ENCODE measurements at regions not wholly inside any gene's neighbourhood (a gene's known extent, or its start where the extent isn't known, plus 50 kb on each side); places are given as distances from the start of the nearest gene placed in this dataset.

- DNase-seq: no peak
Observed at GRCh38 chr5:21694567-21694966, 1158.6 kb downstream of the CDH12 start.

GRCh38 chr5:21693591-21693990, 1159.6 kb downstream of the CDH12 start:
- DNase-seq: no peak

- no peak for DNase-seq
Observed at GRCh38 chr5:21689587-21689986, 1163.6 kb downstream of the CDH12 start.

DNA sequence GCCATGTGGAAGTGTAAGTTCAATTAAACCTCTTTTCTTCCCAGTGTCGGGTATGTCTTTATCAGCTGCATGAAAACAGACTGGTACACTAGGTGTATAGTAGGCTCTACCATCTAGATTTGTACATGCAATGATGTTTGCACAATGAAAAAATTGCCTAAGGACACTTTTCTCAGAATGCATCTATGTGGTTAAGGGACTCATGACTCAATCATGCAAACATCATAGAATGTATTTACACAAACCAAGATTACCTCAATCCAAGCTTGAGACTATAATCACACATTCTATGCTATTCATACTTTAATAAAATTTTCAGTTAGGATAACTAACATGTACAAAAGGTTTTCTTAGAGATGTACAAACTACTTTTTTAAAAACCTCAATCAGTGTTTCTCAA, 1164.5 kb downstream of the CDH12 start:
- DNase-seq: no peak

DNA sequence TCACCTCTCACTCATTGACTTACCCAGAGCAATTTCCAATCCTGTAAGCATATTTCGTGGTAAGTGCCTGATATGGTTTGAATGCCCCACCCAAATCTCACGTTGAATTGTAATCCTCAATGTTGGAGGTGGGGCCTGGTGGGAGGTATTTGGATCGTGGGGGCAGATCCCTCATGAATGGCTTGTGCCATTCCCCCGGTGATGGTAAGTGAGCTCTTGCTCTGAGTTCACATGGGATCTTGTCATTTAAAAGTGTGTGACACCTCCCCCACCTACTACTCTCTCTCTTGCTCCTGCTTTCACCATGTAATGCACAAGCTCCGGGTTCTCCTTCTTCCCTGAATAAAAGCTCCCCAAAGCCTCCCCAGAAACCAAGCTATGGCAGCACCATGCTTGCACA, 1165.5 kb downstream of the CDH12 start:
- DNase-seq: no peak

GRCh38 chr5:21686706-21687105, 1166.4 kb downstream of the CDH12 start:
- no peak for DNase-seq

- DNase-seq: peak; percentile 66
Observed at GRCh38 chr5:21685522-21685921, 1167.6 kb downstream of the CDH12 start.

DNA sequence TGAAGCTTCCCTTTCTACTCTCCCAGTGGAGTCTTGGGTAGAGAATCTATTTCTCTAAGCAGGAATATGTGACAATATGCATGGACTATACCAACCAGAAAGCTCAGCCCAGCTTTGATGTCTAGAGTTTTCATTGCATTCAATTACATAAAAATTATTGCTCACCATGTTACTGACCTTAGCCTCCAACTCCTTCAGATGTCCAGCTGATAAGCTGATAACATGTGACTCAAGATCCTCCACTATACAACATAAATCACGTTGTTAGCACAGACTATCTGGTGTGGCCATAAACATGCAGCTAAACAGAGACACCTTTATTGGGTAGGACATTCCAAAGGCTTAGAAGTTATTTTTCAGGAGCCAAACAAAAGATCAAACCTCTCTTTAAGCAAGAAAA, 1168.2 kb downstream of the CDH12 start:
- DNase-seq: no peak

DNA sequence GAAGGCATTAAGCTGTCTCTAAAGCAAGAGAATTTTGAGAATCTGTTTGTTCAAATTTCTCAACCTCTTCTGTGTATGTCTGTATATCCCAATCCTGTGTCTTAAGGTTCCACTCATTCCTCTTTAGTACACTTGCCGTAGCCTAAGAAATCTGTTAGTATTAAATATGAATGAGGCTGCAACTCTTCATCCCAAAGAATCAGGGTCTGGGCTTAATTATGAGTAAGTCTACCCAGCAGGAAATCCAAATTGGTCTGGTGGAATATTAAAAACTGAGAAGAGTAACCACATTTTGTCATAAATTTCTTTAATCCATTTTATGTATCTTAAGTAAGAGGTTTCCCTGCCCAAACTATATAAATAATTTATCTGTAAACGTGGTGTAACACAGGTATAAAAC, 1171.2 kb downstream of the CDH12 start:
- no peak for DNase-seq

GRCh38 chr5:21680641-21681040, 1172.5 kb downstream of the CDH12 start:
- DNase-seq: no peak

DNA sequence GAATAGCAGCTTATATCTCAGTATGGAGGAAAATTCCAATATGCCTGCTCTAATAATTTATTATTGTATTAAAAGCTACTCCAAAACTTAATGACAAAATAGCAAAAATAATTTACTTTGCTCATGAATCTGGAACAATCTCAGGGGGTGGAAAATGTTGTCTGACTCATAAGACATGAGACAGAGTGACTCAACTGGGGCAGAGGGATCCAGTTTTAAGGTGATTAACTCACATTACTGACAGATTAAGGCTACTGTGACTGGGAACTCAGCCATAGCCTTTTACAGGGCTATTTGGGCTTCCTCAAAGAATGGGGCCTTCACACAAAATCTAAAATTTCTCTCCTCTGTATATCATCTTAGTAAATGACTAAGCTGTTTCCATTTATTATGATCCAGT, 1172.9 kb downstream of the CDH12 start:
- no peak for DNase-seq

DNA sequence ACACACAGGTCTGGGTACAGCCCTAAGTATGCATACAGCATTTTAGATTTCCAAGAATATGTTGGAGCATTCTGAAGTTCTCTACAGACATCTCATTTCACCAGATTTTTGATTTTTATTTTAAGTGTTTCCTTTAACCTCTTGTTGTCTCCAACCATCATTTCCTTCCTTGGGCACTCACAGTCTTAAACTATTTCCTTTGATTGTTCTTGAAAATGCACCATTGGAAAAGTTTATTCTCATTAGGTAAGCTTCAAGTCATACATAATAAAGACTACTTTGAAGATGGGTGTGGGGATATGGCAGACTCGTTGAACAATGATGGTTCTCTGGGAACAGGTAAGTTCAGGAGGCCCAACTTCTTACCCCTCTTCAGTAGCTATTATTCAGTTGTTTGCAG, 1174.6 kb downstream of the CDH12 start:
- no peak for DNase-seq

GRCh38 chr5:21672911-21673310, 1180.2 kb downstream of the CDH12 start:
- DNase-seq: no peak

DNA sequence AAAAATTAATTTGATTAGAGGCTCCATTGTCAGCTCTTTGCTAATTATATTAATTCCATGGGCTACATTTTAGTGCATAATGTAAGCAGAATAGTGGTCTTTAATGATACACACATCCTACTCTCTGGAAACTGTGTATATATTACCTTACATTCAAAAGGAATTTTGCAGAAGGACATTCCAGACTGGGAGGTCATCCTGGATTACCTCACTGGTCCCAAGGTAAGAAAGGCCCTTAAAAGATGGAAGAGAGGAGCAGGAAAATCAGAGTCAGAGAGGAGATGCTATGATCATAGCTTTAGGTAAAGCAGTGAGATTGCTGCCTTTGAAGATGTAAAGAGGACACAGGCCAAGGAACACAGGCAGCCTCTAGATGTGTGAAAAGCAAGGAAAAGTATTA, 1180.8 kb downstream of the CDH12 start:
- no peak for DNase-seq

DNA sequence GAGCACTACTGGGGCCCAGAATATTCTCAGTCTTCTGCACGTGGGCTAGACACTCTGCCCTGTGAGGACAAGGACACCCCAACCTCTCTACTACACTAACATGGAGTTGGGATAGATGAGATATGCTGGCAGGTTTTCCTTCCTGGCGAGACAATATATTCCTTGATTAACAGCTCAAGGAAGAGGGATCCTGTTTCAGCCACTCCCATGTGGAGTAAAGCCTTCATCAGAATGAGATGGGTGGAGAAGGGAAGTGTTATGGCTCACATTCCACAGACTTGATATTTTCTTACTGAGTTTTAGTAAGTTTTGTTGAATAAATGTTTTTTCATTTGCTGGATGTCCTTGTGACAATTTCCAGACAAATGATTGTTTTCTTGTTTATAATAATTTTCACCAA, 1187.6 kb downstream of the CDH12 start:
- no peak for DNase-seq

DNA sequence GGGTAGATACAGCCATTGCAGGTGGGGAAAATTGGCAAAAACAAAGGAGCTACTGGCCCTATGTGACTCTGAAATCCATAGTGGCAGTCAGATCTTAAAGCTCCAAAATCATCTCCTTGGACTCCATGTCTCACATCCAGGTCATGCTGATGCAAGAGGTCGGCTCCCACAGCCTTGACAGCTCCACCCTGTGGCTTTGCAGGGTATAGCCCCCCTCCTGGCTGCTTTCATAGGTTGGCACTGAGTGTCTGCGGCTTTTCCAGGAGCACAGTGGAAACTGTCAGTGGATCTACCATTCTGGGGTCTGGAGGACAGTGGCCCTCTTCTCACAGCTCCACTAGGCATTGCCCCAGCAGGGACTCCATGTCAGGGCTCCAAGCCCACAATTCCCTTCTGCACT, 1190.1 kb downstream of the CDH12 start:
- no peak for DNase-seq

DNA sequence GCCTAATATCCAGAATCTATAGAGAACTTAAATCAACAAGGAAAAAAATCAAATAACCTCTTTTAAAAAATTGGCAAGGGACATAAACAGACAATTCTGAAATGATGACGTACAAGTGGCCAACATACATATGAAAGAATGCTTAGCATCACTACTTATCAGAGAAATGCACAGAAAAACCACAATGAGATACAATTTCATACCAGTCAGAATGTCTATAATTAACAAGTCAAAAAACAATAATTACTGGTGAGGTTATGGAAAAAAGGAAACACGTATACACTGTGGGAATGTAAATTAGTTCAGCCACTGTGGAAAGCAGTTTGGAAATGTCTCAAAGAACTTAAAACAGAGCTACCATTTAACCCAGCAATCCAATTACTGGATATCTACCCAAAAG, 1192.0 kb downstream of the CDH12 start:
- DNase-seq: no peak

DNA sequence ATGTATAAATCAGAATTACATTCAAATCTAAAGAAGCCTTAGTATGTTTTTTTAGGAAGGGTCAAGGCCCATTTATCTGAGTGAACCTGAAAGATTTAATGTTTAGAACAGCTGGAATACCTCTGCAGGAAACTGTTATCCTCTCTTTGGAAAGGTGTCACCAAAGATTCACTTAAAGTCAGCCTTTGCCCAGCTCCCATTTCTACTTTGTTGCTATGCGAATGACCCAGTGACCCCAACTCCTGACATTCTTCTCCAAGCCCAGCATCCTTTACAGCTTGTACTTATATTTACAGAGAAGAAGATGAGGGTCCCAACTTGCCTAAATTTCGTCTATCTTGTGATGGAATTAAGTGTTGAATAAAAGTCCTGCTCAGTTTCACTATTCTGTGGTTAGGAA, 1198.6 kb downstream of the CDH12 start:
- DNase-seq: no peak

DNA sequence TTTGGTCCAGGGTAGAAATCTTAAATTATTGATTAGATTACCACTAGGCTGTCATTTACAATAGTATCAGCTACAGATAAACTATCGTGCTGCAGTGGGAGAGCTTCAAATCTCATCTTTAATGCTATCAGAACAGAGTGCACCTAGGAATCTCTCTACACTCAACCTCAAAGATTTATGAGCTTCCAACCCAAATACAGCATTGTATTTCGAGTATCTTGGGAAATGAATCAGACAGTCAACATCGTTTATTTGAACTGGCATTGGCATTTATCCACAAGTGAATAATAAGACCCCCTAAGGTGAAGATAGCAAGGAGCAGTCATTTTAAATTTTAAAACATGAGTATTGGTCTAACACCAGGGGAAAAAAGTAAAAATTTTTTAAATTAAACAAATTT, 1203.2 kb downstream of the CDH12 start:
- DNase-seq: peak; percentile 28

- DNase-seq: no peak
Observed at GRCh38 chr5:21646469-21646868, 1206.7 kb downstream of the CDH12 start.

DNA sequence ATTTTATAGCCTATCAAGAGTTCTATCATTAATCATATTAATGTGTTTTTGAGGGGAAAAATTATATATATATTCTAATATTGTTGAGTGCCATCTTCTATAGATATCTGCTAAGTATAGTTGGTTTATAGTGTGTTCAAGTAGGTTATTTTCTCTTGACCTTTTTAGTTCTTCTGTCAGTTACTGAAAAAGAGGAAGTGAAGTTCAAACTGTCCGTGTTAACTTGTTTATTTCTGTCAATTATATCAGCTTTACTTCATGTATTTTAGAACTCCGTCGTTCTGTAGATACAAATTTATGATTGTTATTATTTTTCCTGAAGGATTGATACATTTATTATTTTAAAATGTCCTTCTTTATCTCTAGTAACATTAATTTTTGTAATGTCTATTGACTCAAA, 1209.1 kb downstream of the CDH12 start:
- DNase-seq: no peak

DNA sequence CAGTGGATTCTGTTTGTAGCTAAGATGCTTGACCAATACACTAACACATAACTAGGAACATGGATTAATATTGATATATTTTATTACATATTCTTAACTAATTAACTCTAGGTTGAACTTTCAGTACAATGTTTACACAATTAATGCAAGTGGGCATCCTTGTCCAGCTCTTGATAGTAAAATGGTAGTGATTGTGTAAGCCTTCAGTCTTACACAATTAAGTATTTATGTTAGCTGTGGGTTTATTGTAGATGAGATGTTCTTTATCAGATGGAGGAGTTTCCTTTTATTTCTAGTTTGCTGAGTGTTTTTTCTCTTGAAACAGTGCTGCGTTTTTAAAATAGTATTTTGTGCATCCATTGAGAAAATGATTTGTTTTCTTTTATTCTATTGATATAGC, 1210.8 kb downstream of the CDH12 start:
- no peak for DNase-seq

DNA sequence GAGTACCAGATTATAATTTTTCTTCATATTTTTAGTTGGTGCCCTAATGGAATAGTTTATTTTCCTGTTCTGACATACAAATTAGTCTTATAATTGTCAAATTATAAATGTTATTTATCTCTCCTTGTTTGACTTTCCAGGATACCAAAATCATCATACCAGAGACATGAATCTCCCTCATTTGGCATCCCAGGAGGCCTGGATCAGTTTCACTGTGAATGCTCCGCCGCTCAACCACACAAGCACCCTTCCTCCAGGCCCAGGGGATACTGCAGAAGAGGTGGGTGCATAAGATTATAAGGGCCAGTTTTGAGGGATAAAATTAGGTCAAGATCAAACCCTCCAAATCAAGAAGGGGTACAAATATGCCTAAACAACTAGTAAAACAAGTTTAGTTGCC, 1229.3 kb downstream of the CDH12 start:
- peak; percentile 49 for DNase-seq

DNA sequence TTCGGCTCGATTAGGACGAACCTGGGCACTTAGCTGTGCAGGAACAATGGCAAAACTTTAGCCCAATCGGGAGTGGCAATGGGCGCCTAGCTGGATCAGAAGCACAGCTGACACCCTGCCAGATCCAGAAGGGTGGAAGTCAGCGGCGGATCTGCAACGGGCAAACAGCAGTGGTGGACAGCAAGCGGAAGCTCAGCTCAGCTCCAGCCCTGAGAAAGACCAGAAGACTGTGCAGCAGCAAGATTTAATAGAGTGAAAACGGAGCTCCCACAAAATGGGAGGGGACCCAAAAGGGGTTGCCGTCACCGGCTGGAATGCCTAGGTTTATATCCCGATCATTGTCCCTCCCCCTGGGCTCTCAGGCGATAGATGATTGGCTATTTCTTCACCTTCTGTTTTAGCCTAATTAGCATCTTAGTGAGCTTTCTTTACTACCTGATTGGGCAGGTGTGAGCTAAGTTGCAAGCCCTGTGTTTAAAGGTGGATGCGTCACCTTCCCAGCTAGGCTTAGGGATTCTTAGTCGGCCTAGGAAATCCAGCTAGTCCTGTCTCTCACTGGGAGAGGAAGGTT, 1237.9 kb downstream of the CDH12 start:
- DNase-seq: no peak

- DNase-seq: no peak
Observed at GRCh38 chr5:21613971-21614488, 1239.1 kb downstream of the CDH12 start.

- peak; percentile 53 for DNase-seq
Observed at GRCh38 chr5:21603796-21604195, 1249.3 kb downstream of the CDH12 start.

Measured in NCI-H2171 treated with DMSO at 0.1 percent for 48 hours (cell line).